ENCODE measurements at regions not wholly inside any gene's neighbourhood (a gene's known extent, or its start where the extent isn't known, plus 50 kb on each side); places are given as distances from the start of the nearest gene placed in this dataset.
"Not testable (repeated sequence)": the region's sequence is repeated elsewhere in the genome, so short reads cannot be mapped to it uniquely, and the experiment has no call there.

GRCh38 chr3:103881809-103882208 is 1447.0 kb downstream of the ZPLD1 start:
- TF ChIP-seq CTCF, POLR2A (IDR thresholded peaks at IDR 0.05): not testable (repeated sequence)
